ENCODE measurements at regions not wholly inside any gene's neighbourhood (a gene's known extent, or its start where the extent isn't known, plus 50 kb on each side); places are given as distances from the start of the nearest gene placed in this dataset.

GRCh38 chr10:33812586-33812985 lies 478.1 kb upstream of the NRP1 start:
- TF ChIP-seq NFIC (IDR thresholded peaks at IDR 0.05) (no peak), MAX (IDR thresholded peaks at IDR 0.05) (no peak), TAF1 (IDR thresholded peaks at IDR 0.05; ENCODE audit: low read depth) (no peak), EP300 (IDR thresholded peaks at IDR 0.05; ENCODE audit: borderline replicate concordance) (no peak), FOXM1 (IDR thresholded peaks at IDR 0.05; ENCODE audit: borderline replicate concordance, low read depth) (no peak), CREB1 (IDR thresholded peaks at IDR 0.05; ENCODE audit: low read depth) (no peak), ZBTB7A (IDR thresholded peaks at IDR 0.05; ENCODE audit: low read depth) (no peak), EGR1 (IDR thresholded peaks at IDR 0.05) (no peak), REST (IDR thresholded peaks at IDR 0.05; ENCODE audit: low read depth) (no peak), CEBPB (IDR thresholded peaks at IDR 0.05) (no peak), YY1 (IDR thresholded peaks at IDR 0.05; ENCODE audit: low read depth) (no peak), TCF12 (IDR thresholded peaks at IDR 0.05; ENCODE audit: low read depth) (no peak), RAD21 (IDR thresholded peaks at IDR 0.05; ENCODE audit: low read depth) (no peak), USF1 (IDR thresholded peaks at IDR 0.05) (no peak)
